MM.1S (cell line): ENCODE measurements at regions not wholly inside any gene's neighbourhood (a gene's known extent, or its start where the extent isn't known, plus 50 kb on each side); places are given as distances from the start of the nearest gene placed in this dataset.

Experiments used
- DNase-seq: peaks from one replicate; pipeline ENCODE4 v3.0.0-alpha.2; 2015
- H2AFZ ChIP-seq: fragments of 300-600 bp; sonication (generic); 2 replicates; pipeline ENCODE4 v1.6.0; 2016; ENCODE audit warnings: antibody characterized with exemption, low read length
- H3F3A ChIP-seq: fragments of 300-600 bp; sonication (generic); 2 replicates; pipeline ENCODE4 v1.6.1; 2016; ENCODE audit warnings: mild to moderate bottlenecking, antibody characterized with exemption, low read length, moderate library complexity, mixed read lengths; ENCODE audit not compliant: insufficient read depth
- H3K27ac ChIP-seq: fragments of 300-600 bp; sonication (generic); 2 replicates; pipeline ENCODE4 v1.5.1; 2016; ENCODE audit warnings: mild to moderate bottlenecking, low read length
- H3K27me3 ChIP-seq: fragments of 300-600 bp; sonication (generic); replicated peaks from 2 replicates; pipeline ENCODE4 v1.6.0; 2016; ENCODE audit warnings: low read length; ENCODE audit not compliant: insufficient read depth
- H3K36me3 ChIP-seq: fragments of 300-600 bp; sonication (generic); replicated peaks from 2 replicates; pipeline ENCODE4 v1.6.1; 2016; ENCODE audit warnings: mild to moderate bottlenecking, low read length, mixed read lengths; ENCODE audit not compliant: insufficient read depth
- H3K4me1 ChIP-seq: fragments of 300-600 bp; sonication (generic); 2 replicates; pipeline ENCODE4 v1.6.1; 2016; ENCODE audit warnings: low read length, mixed read lengths
- H3K4me2 ChIP-seq: fragments of 300-600 bp; sonication (generic); 2 replicates; pipeline ENCODE4 v1.6.0; 2016; ENCODE audit warnings: low read depth, low read length
- H3K4me3 ChIP-seq: fragments of 300-600 bp; sonication (generic); 2 replicates; pipeline ENCODE4 v1.5.1; 2016; ENCODE audit warnings: low read length, mixed read lengths
- H3K79me2 ChIP-seq: fragments of 300-600 bp; sonication (generic); 2 replicates; pipeline ENCODE4 v1.6.1; 2016; ENCODE audit warnings: mixed run types, low read length, mixed read lengths
- H3K9ac ChIP-seq: fragments of 300-600 bp; sonication (generic); 2 replicates; pipeline ENCODE4 v1.6.1; 2016; ENCODE audit warnings: low read length, mixed read lengths
- H3K9me2 ChIP-seq: fragments of 300-600 bp; sonication (generic); replicated peaks from 2 replicates; pipeline ENCODE4 v1.6.1; 2016; ENCODE audit warnings: mild to moderate bottlenecking, low read length, mixed read lengths; ENCODE audit not compliant: insufficient read depth
- H3K9me3 ChIP-seq: fragments of 300-600 bp; sonication (generic); replicated peaks from 2 replicates; pipeline ENCODE4 v1.6.1; 2016; ENCODE audit warnings: mild to moderate bottlenecking, low read length, mixed read lengths; ENCODE audit not compliant: insufficient read depth
- H4K20me1 ChIP-seq: fragments of 300-600 bp; sonication (generic); 2 replicates; pipeline ENCODE4 v1.6.1; 2016; ENCODE audit warnings: mild to moderate bottlenecking, low read length, moderate library complexity, mixed read lengths; ENCODE audit not compliant: insufficient read depth
- CTCF ChIP-seq: fragments of 300-600 bp; sonication (generic); IDR thresholded peaks from 2 replicates; pipeline ENCODE4 v1.5.1; 2016; ENCODE audit warnings: antibody characterized with exemption, low read length, mixed read lengths
- EZH2 ChIP-seq: fragments of 300-600 bp; sonication (generic); optimal IDR thresholded peaks from 2 replicates; pipeline ENCODE3; 2017; ENCODE audit warnings: low read depth, mild to moderate bottlenecking, antibody characterized with exemption, low read length, mixed read lengths
- EZH2phosphoT487 ChIP-seq: fragments of 300-600 bp; sonication (generic); IDR thresholded peaks from 2 replicates; pipeline ENCODE4 v1.6.1; 2018; ENCODE audit warnings: antibody characterized with exemption, low read length

- Histone ChIP-seq H3K4me1 (no peaks in the 10 kb centered on the region), H3K27ac (no peak overlapping the region), H3K4me2 (no peak overlapping the region), H3K9ac (no peak overlapping the region), H3K9me2 (no peaks in the 10 kb centered on the region), H3K36me3 (no peaks in the 10 kb centered on the region), H4K20me1 (no peaks in the 10 kb centered on the region), H3K79me2 (no peaks in the 10 kb centered on the region), H3K27me3 (no peaks in the 10 kb centered on the region), H3F3A (no peaks in the 10 kb centered on the region), H3K4me3 (no peak overlapping the region), H3K9me3 (no peaks in the 10 kb centered on the region), H2AFZ (no peak overlapping the region)
- no peak for DNase-seq
- no peak for TF ChIP-seq EZH2
- no peak for TF ChIP-seq CTCF
- no peak for TF ChIP-seq EZH2phosphoT487
Observed at GRCh38 chr5:89480406-89481007, 597.5 kb upstream of the MEF2C start.

GRCh38 chr5:89478851-89479250 lies 595.9 kb upstream of the MEF2C start:
- no peaks in the 10 kb centered on the region for H3K4me1 ChIP-seq
- H3K9me3 ChIP-seq: no peaks in the 10 kb centered on the region
- H3K9me2 ChIP-seq: no peaks in the 10 kb centered on the region
- no peaks in the 10 kb centered on the region for H3F3A ChIP-seq
- no peak overlapping the region for H3K27ac ChIP-seq
- H4K20me1 ChIP-seq: no peaks in the 10 kb centered on the region
- H3K79me2 ChIP-seq: no peaks in the 10 kb centered on the region
- no peak overlapping the region for H3K4me3 ChIP-seq
- TF ChIP-seq EZH2: no peak
- no peak for TF ChIP-seq CTCF
- no peak for TF ChIP-seq EZH2phosphoT487
- no peaks in the 10 kb centered on the region for H3K27me3 ChIP-seq
- no peaks in the 10 kb centered on the region for H3K36me3 ChIP-seq
- no peak for DNase-seq
- H3K4me2 ChIP-seq: no peak overlapping the region
- no peak overlapping the region for H2AFZ ChIP-seq
- no peak overlapping the region for H3K9ac ChIP-seq

- Histone ChIP-seq H3K9me3 (no peaks in the 10 kb centered on the region), H2AFZ (no peak overlapping the region), H3K4me3 (no peak overlapping the region), H3K27ac (no peak overlapping the region), H3K9me2 (no peaks in the 10 kb centered on the region), H3K79me2 (no peaks in the 10 kb centered on the region), H3K36me3 (no peaks in the 10 kb centered on the region), H3K9ac (no peak overlapping the region), H3K4me2 (no peak overlapping the region), H3K27me3 (no peaks in the 10 kb centered on the region), H3K4me1 (no peaks in the 10 kb centered on the region), H3F3A (no peaks in the 10 kb centered on the region), H4K20me1 (no peaks in the 10 kb centered on the region)
- no peak for DNase-seq
- TF ChIP-seq EZH2phosphoT487 (no peak), CTCF (no peak), EZH2 (no peak)
Observed at GRCh38 chr5:89473196-89473595, 590.2 kb upstream of the MEF2C start.
